Central memory CD8-positive, alpha-beta T cell (primary cell): ENCODE measurements at regions not wholly inside any gene's neighbourhood (a gene's known extent, or its start where the extent isn't known, plus 50 kb on each side); places are given as distances from the start of the nearest gene placed in this dataset.

Source experiments
- ATAC-seq: fragments of 150-1000 bp; cut with Tn5 transposase; replicated peaks from 2 replicates; pipeline ENCODE4 v1.10.0; 2022; ENCODE audit warnings: mild to moderate bottlenecking, moderate FRiP score, moderate number of reproducible peaks; ENCODE audit not compliant: poor library complexity, severe bottlenecking; ENCODE audit errors: extremely low read depth
- DNase-seq, 2 donors: peaks; one replicate each; pipeline ENCODE4 v3.0.0; 2021; ENCODE audit warnings: low spot score in 2 of 2
- H3K27ac Mint-ChIP-seq: one replicate; pipeline ENCODE4 v1.8.0; 2022; ENCODE audit warnings: low read depth, mild to moderate bottlenecking, moderate library complexity, mixed read lengths
- H3K27me3 Mint-ChIP-seq: one replicate; pipeline ENCODE4 v1.8.0; 2022; ENCODE audit warnings: mixed read lengths
- H3K36me3 Mint-ChIP-seq: one replicate; pipeline ENCODE4 v1.8.0; 2022; ENCODE audit warnings: mild to moderate bottlenecking, moderate library complexity, mixed read lengths; ENCODE audit not compliant: insufficient read depth
- H3K4me1 Mint-ChIP-seq: one replicate; pipeline ENCODE4 v1.8.0; 2022; ENCODE audit warnings: mixed read lengths
- H3K4me3 Mint-ChIP-seq: one replicate; pipeline ENCODE4 v1.8.0; 2022; ENCODE audit warnings: mild to moderate bottlenecking, moderate library complexity, mixed read lengths
- H3K9me3 Mint-ChIP-seq: one replicate; pipeline ENCODE4 v1.8.0; 2022; ENCODE audit warnings: mixed read lengths

- Mint-ChIP-seq H3K36me3 (no peaks in the 10 kb centered on the region), H3K9me3 (peaks cover 18% of the 10 kb centered on the region), H3K4me1 (no peaks in the 10 kb centered on the region), H3K27ac (no peak overlapping the region), H3K4me3 (no peak overlapping the region), H3K27me3 (no peaks in the 10 kb centered on the region)
- ATAC-seq (no peak), DNase-seq (no peak)
Observed at GRCh38 chr2:66948234-66948633, 448.9 kb upstream of the ETAA1 start.

- DNase-seq (no peak), ATAC-seq (no peak)
- Mint-ChIP-seq H3K4me3 (no peak overlapping the region), H3K36me3 (no peaks in the 10 kb centered on the region), H3K9me3 (peaks cover 13% of the 10 kb centered on the region), H3K4me1 (no peaks in the 10 kb centered on the region), H3K27ac (no peak overlapping the region), H3K27me3 (no peaks in the 10 kb centered on the region)
Observed at GRCh38 chr2:66957198-66957597, 439.9 kb upstream of the ETAA1 start.

GRCh38 chr2:66957677-66958076, 439.5 kb upstream of the ETAA1 start:
- DNase-seq = no peak
- Mint-ChIP-seq H3K27me3 (no peaks in the 10 kb centered on the region), H3K36me3 (no peaks in the 10 kb centered on the region), H3K4me3 (no peak overlapping the region), H3K27ac (no peak overlapping the region), H3K9me3 (peaks cover 13% of the 10 kb centered on the region), H3K4me1 (no peaks in the 10 kb centered on the region)
- no peak for ATAC-seq

- no peaks in the 10 kb centered on the region for H3K27me3 Mint-ChIP-seq
- H3K27ac Mint-ChIP-seq = no peak overlapping the region
- no peak overlapping the region for H3K4me3 Mint-ChIP-seq
- H3K4me1 Mint-ChIP-seq = no peaks in the 10 kb centered on the region
- H3K36me3 Mint-ChIP-seq = no peaks in the 10 kb centered on the region
- no peak for ATAC-seq
- peaks cover 8% of the 10 kb centered on the region for H3K9me3 Mint-ChIP-seq
- DNase-seq = no peak
Observed at GRCh38 chr2:66960161-66960560, 437.0 kb upstream of the ETAA1 start.

- ATAC-seq (no peak), DNase-seq (no peak)
- peaks cover 15% of the 10 kb centered on the region for H3K9me3 Mint-ChIP-seq
- no peak overlapping the region for H3K27ac Mint-ChIP-seq
- no peaks in the 10 kb centered on the region for H3K36me3 Mint-ChIP-seq
- H3K27me3 Mint-ChIP-seq = no peaks in the 10 kb centered on the region
- H3K4me3 Mint-ChIP-seq = no peak overlapping the region
- no peaks in the 10 kb centered on the region for H3K4me1 Mint-ChIP-seq
Observed at GRCh38 chr2:66962716-66963115, 434.4 kb upstream of the ETAA1 start.

- Mint-ChIP-seq H3K27ac (no peak overlapping the region), H3K4me1 (no peaks in the 10 kb centered on the region), H3K4me3 (no peak overlapping the region), H3K27me3 (no peaks in the 10 kb centered on the region), H3K36me3 (no peaks in the 10 kb centered on the region), H3K9me3 (peaks cover 14% of the 10 kb centered on the region)
- ATAC-seq (no peak), DNase-seq (no peak)
Observed at GRCh38 chr2:66966631-66967030, 430.5 kb upstream of the ETAA1 start.

GRCh38 chr2:66968946-66969345, 428.2 kb upstream of the ETAA1 start:
- ATAC-seq = no peak
- no peak overlapping the region for H3K4me3 Mint-ChIP-seq
- no peak for DNase-seq
- no peaks in the 10 kb centered on the region for H3K27me3 Mint-ChIP-seq
- H3K4me1 Mint-ChIP-seq = no peaks in the 10 kb centered on the region
- H3K36me3 Mint-ChIP-seq = no peaks in the 10 kb centered on the region
- H3K9me3 Mint-ChIP-seq = peaks cover 19% of the 10 kb centered on the region
- no peak overlapping the region for H3K27ac Mint-ChIP-seq

GRCh38 chr2:66981074-66981473, 416.1 kb upstream of the ETAA1 start:
- Mint-ChIP-seq H3K9me3 (peaks cover 5% of the 10 kb centered on the region), H3K4me1 (no peaks in the 10 kb centered on the region), H3K4me3 (no peak overlapping the region), H3K27me3 (no peaks in the 10 kb centered on the region), H3K36me3 (no peaks in the 10 kb centered on the region), H3K27ac (no peak overlapping the region)
- ATAC-seq = no peak
- no peak for DNase-seq

- H3K4me1 Mint-ChIP-seq = no peaks in the 10 kb centered on the region
- ATAC-seq (no peak), DNase-seq (no peak)
- H3K9me3 Mint-ChIP-seq = peaks cover 9% of the 10 kb centered on the region
- H3K27ac Mint-ChIP-seq = no peak overlapping the region
- no peak overlapping the region for H3K4me3 Mint-ChIP-seq
- H3K27me3 Mint-ChIP-seq = no peaks in the 10 kb centered on the region
- H3K36me3 Mint-ChIP-seq = no peaks in the 10 kb centered on the region
Observed at GRCh38 chr2:66982766-66983165, 414.4 kb upstream of the ETAA1 start.

- H3K27me3 Mint-ChIP-seq = no peaks in the 10 kb centered on the region
- no peaks in the 10 kb centered on the region for H3K4me1 Mint-ChIP-seq
- DNase-seq (no peak), ATAC-seq (no peak)
- peaks cover 15% of the 10 kb centered on the region for H3K9me3 Mint-ChIP-seq
- H3K27ac Mint-ChIP-seq = no peak overlapping the region
- H3K4me3 Mint-ChIP-seq = no peak overlapping the region
- no peaks in the 10 kb centered on the region for H3K36me3 Mint-ChIP-seq
Observed at GRCh38 chr2:66984864-66985263, 412.3 kb upstream of the ETAA1 start.

GRCh38 chr2:66985906-66986305, 411.2 kb upstream of the ETAA1 start:
- H3K27me3 Mint-ChIP-seq = no peaks in the 10 kb centered on the region
- no peak overlapping the region for H3K4me3 Mint-ChIP-seq
- H3K4me1 Mint-ChIP-seq = no peaks in the 10 kb centered on the region
- peaks cover 15% of the 10 kb centered on the region for H3K9me3 Mint-ChIP-seq
- no peak overlapping the region for H3K27ac Mint-ChIP-seq
- no peak for ATAC-seq
- H3K36me3 Mint-ChIP-seq = no peaks in the 10 kb centered on the region
- DNase-seq = no peak

GRCh38 chr2:66987733-66988132, 409.4 kb upstream of the ETAA1 start:
- H3K36me3 Mint-ChIP-seq = no peaks in the 10 kb centered on the region
- no peaks in the 10 kb centered on the region for H3K27me3 Mint-ChIP-seq
- H3K27ac Mint-ChIP-seq = no peak overlapping the region
- no peaks in the 10 kb centered on the region for H3K4me1 Mint-ChIP-seq
- H3K4me3 Mint-ChIP-seq = no peak overlapping the region
- ATAC-seq (no peak), DNase-seq (no peak)
- peaks cover 15% of the 10 kb centered on the region for H3K9me3 Mint-ChIP-seq

- peaks cover 19% of the 10 kb centered on the region for H3K9me3 Mint-ChIP-seq
- no peak overlapping the region for H3K27ac Mint-ChIP-seq
- peaks cover 2% of the 10 kb centered on the region for H3K36me3 Mint-ChIP-seq
- no peaks in the 10 kb centered on the region for H3K27me3 Mint-ChIP-seq
- H3K4me3 Mint-ChIP-seq = no peak overlapping the region
- no peak for DNase-seq
- no peaks in the 10 kb centered on the region for H3K4me1 Mint-ChIP-seq
- ATAC-seq = no peak
Observed at GRCh38 chr2:66994654-66995053, 402.5 kb upstream of the ETAA1 start.

- H3K27me3 Mint-ChIP-seq = no peaks in the 10 kb centered on the region
- DNase-seq (no peak), ATAC-seq (no peak)
- peaks cover 24% of the 10 kb centered on the region for H3K9me3 Mint-ChIP-seq
- H3K36me3 Mint-ChIP-seq = peaks cover 2% of the 10 kb centered on the region
- no peak overlapping the region for H3K4me3 Mint-ChIP-seq
- H3K4me1 Mint-ChIP-seq = no peaks in the 10 kb centered on the region
- no peak overlapping the region for H3K27ac Mint-ChIP-seq
Observed at GRCh38 chr2:66995636-66996035, 401.5 kb upstream of the ETAA1 start.
